ENCODE measurements at regions not wholly inside any gene's neighbourhood (a gene's known extent, or its start where the extent isn't known, plus 50 kb on each side); places are given as distances from the start of the nearest gene placed in this dataset.
A peak's percentile ranks its signal among the peaks of the same experiment; 100 is the strongest.

GRCh38 chr12:124470806-124471205, 96.6 kb downstream of the NCOR2 start:
- H2BK15ac ChIP-seq (ENCODE audit: low read depth, low read length), result no peak overlapping the region
- no peak overlapping the region for H2BK5ac ChIP-seq (ENCODE audit: insufficient read length, low read length)
- no peaks in the 10 kb centered on the region for H3K23me2 ChIP-seq (ENCODE audit: insufficient read length, low read depth, low read length, poor library complexity, severe bottlenecking)
- H3K56ac ChIP-seq (ENCODE audit: insufficient read length, low read depth, low read length), result no peak overlapping the region
- H2BK20ac ChIP-seq (ENCODE audit: low read depth, low read length, poor library complexity, severe bottlenecking), result no peak overlapping the region
- H2BK120ac ChIP-seq (ENCODE audit: low read depth, low read length, poor library complexity, severe bottlenecking), result no peak overlapping the region
- no peak overlapping the region for H3K9ac ChIP-seq (ENCODE audit: extremely low read depth, insufficient read length, low read length)
- Mint-ChIP-seq H3K4me3 (no peak overlapping the region), H3K9me3 (peaks cover 19 to 20% of the 10 kb centered on the region in 2 experiments), H3K27me3 (ENCODE audit: low read depth) (no peaks in the 10 kb centered on the region), H3K36me3 (ENCODE audit: insufficient read depth in 1 of 3, low read depth in 3 of 3) (peaks cover 71 to 90% (median 77%) of the 10 kb centered on the region in 3 experiments), H3K4me1 (no peaks in the 10 kb centered on the region; a peak in 1 of 4 replicates), H3K27ac (peak overlapping the region in 1 of 3 experiments; percentile 58; a peak in 1 of 7 replicates)
- no peak overlapping the region for H3K18ac ChIP-seq (ENCODE audit: insufficient read length, low read depth, low read length)
- H3K4me2 ChIP-seq (ENCODE audit: insufficient read depth, insufficient read length, low read length), result no peak overlapping the region
- H3K14ac ChIP-seq (ENCODE audit: insufficient read depth, low read length), result no peak overlapping the region
- H2AK5ac ChIP-seq (ENCODE audit: insufficient read length, low read length), result no peak overlapping the region
- no peak overlapping the region for H4K91ac ChIP-seq (ENCODE audit: insufficient read length, low read depth, low read length)
- no peak overlapping the region for H2BK12ac ChIP-seq (ENCODE audit: insufficient read length, low read depth, low read length)
- H3K79me2 ChIP-seq (ENCODE audit: insufficient read depth, low read length), result peaks cover 5% of the 10 kb centered on the region; the same call in 1 of the 2 replicates
- no peak for TF ChIP-seq CTCF (conservative IDR thresholded peaks at IDR 0.05)
- WGBS (ENCODE audit: extremely low coverage, insufficient read length, low lambda C conversion rate), result no CpG with 5 or more reads among the region's 10 CpGs
- H3K27me3 ChIP-seq (ENCODE audit: insufficient read depth, low read length), result no peaks in the 10 kb centered on the region
- H4K5ac ChIP-seq (ENCODE audit: insufficient read length, low read depth, low read length), result no peak overlapping the region
- no peaks in the 10 kb centered on the region for H3K9me3 ChIP-seq (ENCODE audit: control insufficient read depth, low read depth, low read length)
- H3T11ph ChIP-seq (ENCODE audit: low read length), result no peak overlapping the region
- no peak overlapping the region for H3K27ac ChIP-seq (ENCODE audit: insufficient read length, low read depth, low read length)
- H2AFZ ChIP-seq (ENCODE audit: low read length), result no peak overlapping the region
- no peak overlapping the region for H4K8ac ChIP-seq (replicated peaks; ENCODE audit: insufficient read length, low read depth, low read length)
- no peak overlapping the region for H3K4ac ChIP-seq (ENCODE audit: low read depth, low read length)
- peaks cover 2% of the 10 kb centered on the region for H4K20me1 ChIP-seq (ENCODE audit: control insufficient read depth, insufficient read depth, insufficient read length)
- no peak for DNase-seq
- no peaks in the 10 kb centered on the region for H3K4me1 ChIP-seq (ENCODE audit: insufficient read depth, low read length)
- no peak overlapping the region for H3K23ac ChIP-seq (ENCODE audit: insufficient read length, low read depth, low read length)
- peaks cover 3% of the 10 kb centered on the region for H3K79me1 ChIP-seq (ENCODE audit: insufficient read depth, low read depth, low read length, poor library complexity, severe bottlenecking)

Data from H9 (cell line).